GM06990 (cell line): ENCODE measurements at regions not wholly inside any gene's neighbourhood (a gene's known extent, or its start where the extent isn't known, plus 50 kb on each side); places are given as distances from the start of the nearest gene placed in this dataset.

Experiments used
- DNase-seq: peaks from one replicate; pipeline ENCODE4 v3.0.0-alpha.2; 2011; ENCODE audit not compliant: insufficient read length; ENCODE audit errors: extremely low read depth
- H3K27me3 ChIP-seq: replicated peaks from 2 replicates; pipeline ENCODE4 v1.6.0; 2011; ENCODE audit warnings: low read length; ENCODE audit not compliant: control insufficient read depth, insufficient read depth
- H3K36me3 ChIP-seq: 2 replicates; pipeline ENCODE4 v1.5.1; 2011; ENCODE audit warnings: low read length; ENCODE audit not compliant: control insufficient read depth, insufficient read depth
- H3K4me3 ChIP-seq: replicated peaks from 2 replicates; pipeline ENCODE4 v1.5.1; 2011; ENCODE audit warnings: low read depth, mild to moderate bottlenecking, control low read depth, low read length
- CTCF ChIP-seq: IDR thresholded peaks from 2 replicates; pipeline ENCODE4 v1.5.1; 2011; ENCODE audit warnings: low read length, control low read depth, mild to moderate bottlenecking, inconsistent platforms; ENCODE audit not compliant: insufficient read depth, poor library complexity, severe bottlenecking

GRCh38 chr11:44421090-44421675, 111.2 kb upstream of the ALX4 start:
- no peak for DNase-seq
- Histone ChIP-seq H3K36me3 (no peaks in the 10 kb centered on the region), H3K4me3 (no peak overlapping the region), H3K27me3 (no peaks in the 10 kb centered on the region; the same call in none of the 2 replicates)
- TF ChIP-seq CTCF = no peak

GRCh38 chr11:44423289-44423688, 113.3 kb upstream of the ALX4 start:
- no peaks in the 10 kb centered on the region for H3K36me3 ChIP-seq
- no peak for DNase-seq
- no peak overlapping the region for H3K4me3 ChIP-seq
- H3K27me3 ChIP-seq = no peaks in the 10 kb centered on the region; the same call in 1 of the 2 replicates
- no peak for TF ChIP-seq CTCF

- DNase-seq = no peak
- Histone ChIP-seq H3K4me3 (no peak overlapping the region), H3K36me3 (no peaks in the 10 kb centered on the region), H3K27me3 (no peaks in the 10 kb centered on the region; the same call in 1 of the 2 replicates)
- no peak for TF ChIP-seq CTCF
Measured at GRCh38 chr11:44424841-44425240, 114.9 kb upstream of the ALX4 start.

- TF ChIP-seq CTCF = no peak
- H3K27me3 ChIP-seq = no peaks in the 10 kb centered on the region; the same call in 1 of the 2 replicates
- no peak overlapping the region for H3K4me3 ChIP-seq
- H3K36me3 ChIP-seq = no peaks in the 10 kb centered on the region
- no peak for DNase-seq
Measured at GRCh38 chr11:44426119-44426518, 116.2 kb upstream of the ALX4 start.

GRCh38 chr11:44426958-44427357, 117.0 kb upstream of the ALX4 start:
- no peaks in the 10 kb centered on the region; the same call in 1 of the 2 replicates for H3K27me3 ChIP-seq
- no peak for TF ChIP-seq CTCF
- H3K4me3 ChIP-seq = no peak overlapping the region
- H3K36me3 ChIP-seq = no peaks in the 10 kb centered on the region
- DNase-seq = no peak

- Histone ChIP-seq H3K27me3 (no peaks in the 10 kb centered on the region; the same call in 1 of the 2 replicates), H3K4me3 (no peak overlapping the region), H3K36me3 (no peaks in the 10 kb centered on the region)
- no peak for DNase-seq
- TF ChIP-seq CTCF = peak; percentile 47
Measured at GRCh38 chr11:44427432-44427831, 117.5 kb upstream of the ALX4 start.
